Testis (tissue), 2 donors: ENCODE measurements at regions not wholly inside any gene's neighbourhood (a gene's known extent, or its start where the extent isn't known, plus 50 kb on each side); places are given as distances from the start of the nearest gene placed in this dataset.

ENCODE experiments used
- DNase-seq: peaks from one replicate; pipeline ENCODE4 v3.0.0-alpha.2; 2019
- H3K27ac ChIP-seq, 2 donors: fragments of 200-600 bp; sonication (generic); one replicate each; pipeline ENCODE4 v1.5.1; 2019
- H3K27me3 ChIP-seq: fragments of 200-600 bp; sonication (generic); one replicate; pipeline ENCODE4 v1.5.1; 2019
- H3K36me3 ChIP-seq: fragments of 200-600 bp; sonication (generic); one replicate; pipeline ENCODE4 v1.5.1; 2017; ENCODE audit warnings: low read depth; ENCODE audit errors: missing control alignments
- H3K4me1 ChIP-seq: fragments of 200-600 bp; sonication (generic); one replicate; pipeline ENCODE4 v1.5.1; 2019
- H3K4me3 ChIP-seq, 2 donors: fragments of 200-600 bp; sonication (generic); one replicate each; pipeline ENCODE4 v1.5.1; 2017 to 2019
- H3K9me3 ChIP-seq: fragments of 200-600 bp; sonication (generic); one replicate; pipeline ENCODE4 v1.5.1; 2017
- POLR2A ChIP-seq: fragments of 450-650 bp; IDR thresholded peaks from one replicate; pipeline ENCODE4 v1.6.1; 2017; ENCODE audit warnings: antibody characterized with exemption, mild to moderate bottlenecking, moderate library complexity
- WGBS, 2 donors: methylation state at CpG; one replicate each; pipeline ENCODE4 v1.1.5; 2018; 5-methylcytosine and 5-hydroxymethylcytosine counted together
- intact Hi-C: fragments of 100-400 bp; cut with DNase I; formaldehyde crosslinking; loops from one replicate; pipeline ENCODE4 v1.15.1; 2023; ENCODE audit warnings: low total_unique reads
- TF ChIP-seq, protein P1 (sequence below), 3 experiments: fragments of 450-650 bp in 2 of 3; fragments of 200-600 bp in 1 of 3; sonication (generic) in 1 of 3; IDR thresholded peaks; one replicate each; pipeline ENCODE4 v1.5.1; 2016 to 2019; ENCODE audit warnings: antibody characterized with exemption in 3 of 3, mild to moderate bottlenecking in 2 of 3, moderate library complexity in 1 of 3

DNA sequence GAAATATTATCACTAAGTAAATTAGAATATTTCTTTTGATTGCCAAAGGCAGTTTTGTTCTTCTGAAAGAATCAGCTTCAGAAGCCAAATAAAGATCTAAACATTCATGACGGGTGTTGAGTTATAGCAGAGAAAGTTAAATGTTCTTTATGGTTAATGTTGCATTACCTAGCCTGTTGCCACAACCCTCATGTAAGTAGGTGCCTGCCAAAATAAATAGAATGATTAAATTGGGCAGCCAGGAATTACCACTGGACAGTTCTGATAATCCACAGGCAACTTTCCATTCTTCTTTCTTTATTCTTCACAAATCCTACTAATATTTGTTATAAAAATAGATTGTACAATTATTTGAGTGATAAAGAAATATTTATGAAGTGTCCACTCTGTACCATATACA lies 217.9 kb upstream of the NRIP1 start:
- Histone ChIP-seq H3K4me3 (no peak overlapping the region), H3K27ac (no peak overlapping the region), H3K9me3 (no peaks in the 10 kb centered on the region), H3K36me3 (no peaks in the 10 kb centered on the region), H3K4me1 (no peaks in the 10 kb centered on the region), H3K27me3 (no peaks in the 10 kb centered on the region)
- WGBS, 2 donors, result 94 to 96% methylated on average over 1 of the region's 1 CpG
- intact Hi-C loops, result no loop called here
- no peak for DNase-seq
- TF ChIP-seq POLR2A, result no peak
- TF ChIP-seq, protein P1, sequence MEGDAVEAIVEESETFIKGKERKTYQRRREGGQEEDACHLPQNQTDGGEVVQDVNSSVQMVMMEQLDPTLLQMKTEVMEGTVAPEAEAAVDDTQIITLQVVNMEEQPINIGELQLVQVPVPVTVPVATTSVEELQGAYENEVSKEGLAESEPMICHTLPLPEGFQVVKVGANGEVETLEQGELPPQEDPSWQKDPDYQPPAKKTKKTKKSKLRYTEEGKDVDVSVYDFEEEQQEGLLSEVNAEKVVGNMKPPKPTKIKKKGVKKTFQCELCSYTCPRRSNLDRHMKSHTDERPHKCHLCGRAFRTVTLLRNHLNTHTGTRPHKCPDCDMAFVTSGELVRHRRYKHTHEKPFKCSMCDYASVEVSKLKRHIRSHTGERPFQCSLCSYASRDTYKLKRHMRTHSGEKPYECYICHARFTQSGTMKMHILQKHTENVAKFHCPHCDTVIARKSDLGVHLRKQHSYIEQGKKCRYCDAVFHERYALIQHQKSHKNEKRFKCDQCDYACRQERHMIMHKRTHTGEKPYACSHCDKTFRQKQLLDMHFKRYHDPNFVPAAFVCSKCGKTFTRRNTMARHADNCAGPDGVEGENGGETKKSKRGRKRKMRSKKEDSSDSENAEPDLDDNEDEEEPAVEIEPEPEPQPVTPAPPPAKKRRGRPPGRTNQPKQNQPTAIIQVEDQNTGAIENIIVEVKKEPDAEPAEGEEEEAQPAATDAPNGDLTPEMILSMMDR (IDR thresholded peaks at IDR 0.05), result no peak

DNA sequence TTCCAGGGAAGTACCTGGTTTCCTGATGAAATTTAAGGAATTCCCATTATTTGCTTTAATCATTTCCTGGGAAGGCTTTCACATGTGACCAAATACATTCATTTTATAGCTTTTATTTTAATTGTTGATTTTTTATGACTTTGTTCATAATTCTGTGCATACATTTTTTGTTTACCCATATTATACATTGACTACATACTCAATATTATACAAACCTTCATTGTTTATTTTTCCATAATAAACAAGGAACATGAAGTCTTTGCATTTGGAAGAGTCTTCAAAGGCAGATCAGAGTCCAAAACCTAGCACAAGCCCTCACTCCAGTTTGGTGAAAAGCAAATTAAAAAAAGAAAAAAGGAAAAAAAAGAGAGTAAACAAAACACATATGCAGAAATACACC lies 218.3 kb upstream of the NRIP1 start:
- no peak for DNase-seq
- Histone ChIP-seq H3K36me3 (no peaks in the 10 kb centered on the region), H3K9me3 (no peaks in the 10 kb centered on the region), H3K27me3 (no peaks in the 10 kb centered on the region), H3K4me3 (no peak overlapping the region), H3K27ac (no peak overlapping the region), H3K4me1 (no peaks in the 10 kb centered on the region)
- TF ChIP-seq POLR2A, result no peak
- TF ChIP-seq, protein P1 (IDR thresholded peaks at IDR 0.05), result no peak
- intact Hi-C loops, result no loop called here

DNA sequence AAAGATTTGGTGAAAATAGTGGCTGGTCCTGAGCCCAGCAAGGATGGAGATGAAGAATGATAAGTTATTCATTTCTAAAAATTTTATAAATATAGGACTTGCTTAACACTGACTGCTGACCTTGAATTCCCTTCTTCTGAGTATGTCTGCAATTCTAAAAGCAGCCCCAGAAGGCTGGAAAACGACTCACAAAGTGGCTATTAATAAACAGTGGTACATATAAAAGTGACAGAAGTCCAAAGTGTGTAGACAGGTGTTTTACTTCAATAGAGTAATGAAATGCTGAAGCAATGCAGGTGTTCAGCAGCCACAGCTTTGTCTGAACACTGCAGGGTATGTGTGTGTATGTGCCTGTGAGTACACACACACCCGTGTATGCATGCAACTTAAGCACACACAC lies 219.0 kb upstream of the NRIP1 start:
- H3K27me3 ChIP-seq, result no peaks in the 10 kb centered on the region
- WGBS, 2 donors, result 61 to 62% methylated on average over 2 of the region's 2 CpGs
- H3K4me1 ChIP-seq, result no peaks in the 10 kb centered on the region
- no peak overlapping the region for H3K27ac ChIP-seq
- no peak for TF ChIP-seq POLR2A
- TF ChIP-seq, protein P1 (IDR thresholded peaks at IDR 0.05), result no peak
- no peaks in the 10 kb centered on the region for H3K9me3 ChIP-seq
- no peak overlapping the region for H3K4me3 ChIP-seq
- DNase-seq, result no peak
- intact Hi-C loops, result no loop called here
- H3K36me3 ChIP-seq, result no peaks in the 10 kb centered on the region

- Histone ChIP-seq H3K9me3 (no peaks in the 10 kb centered on the region), H3K4me1 (no peaks in the 10 kb centered on the region), H3K27me3 (no peaks in the 10 kb centered on the region), H3K27ac (no peak overlapping the region), H3K4me3 (no peak overlapping the region), H3K36me3 (no peaks in the 10 kb centered on the region)
- WGBS, 2 donors, result 76 to 82% methylated on average over 4 of the region's 4 CpGs
- TF ChIP-seq, protein P1 (IDR thresholded peaks at IDR 0.05), result no peak
- TF ChIP-seq POLR2A, result no peak
- intact Hi-C loops, result no loop called here
- DNase-seq, result no peak
These were observed 220.8 kb upstream of the NRIP1 start for GRCh38 chr21:15285556-15285955.

DNA sequence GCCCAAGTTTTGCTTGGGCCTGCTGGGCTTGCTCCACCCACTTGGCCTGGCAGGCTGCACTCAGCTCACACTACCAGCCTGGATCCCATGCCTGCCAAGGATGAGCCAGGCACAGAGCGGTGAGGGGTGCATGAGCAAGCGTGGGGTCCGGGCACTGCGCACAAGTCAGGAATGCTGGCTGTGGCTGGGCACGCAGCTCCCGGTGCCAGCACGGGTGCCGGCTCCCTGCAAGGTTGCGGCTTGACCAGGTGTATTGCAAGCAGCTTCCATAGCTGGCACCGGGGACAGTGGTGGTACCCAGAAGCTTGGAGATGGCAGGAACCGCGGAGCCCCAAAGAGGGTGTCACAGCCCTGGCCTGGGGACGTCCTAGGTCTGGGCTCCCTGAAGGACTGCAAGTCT lies 224.4 kb upstream of the NRIP1 start:
- no peaks in the 10 kb centered on the region for H3K4me1 ChIP-seq
- DNase-seq, result no peak
- no peaks in the 10 kb centered on the region for H3K27me3 ChIP-seq
- intact Hi-C loops, result no loop called here
- H3K27ac ChIP-seq, result no peak overlapping the region
- no peak overlapping the region for H3K4me3 ChIP-seq
- TF ChIP-seq POLR2A, result no peak
- TF ChIP-seq, protein P1 (IDR thresholded peaks at IDR 0.05), result no peak
- no peaks in the 10 kb centered on the region for H3K36me3 ChIP-seq
- no peaks in the 10 kb centered on the region for H3K9me3 ChIP-seq
- 92 to 94% methylated on average over 11 to 13 of the region's 13 CpGs for WGBS, 2 donors
